LNCaP clone FGC (cell line): ENCODE measurements at regions not wholly inside any gene's neighbourhood (a gene's known extent, or its start where the extent isn't known, plus 50 kb on each side); places are given as distances from the start of the nearest gene placed in this dataset.
A peak's percentile ranks its signal among the peaks of the same experiment; 100 is the strongest.
"Not testable (repeated sequence)": the region's sequence is repeated elsewhere in the genome, so short reads cannot be mapped to it uniquely, and the experiment has no call there.

Source experiments
- DNase-seq: peaks from one replicate; pipeline ENCODE4 v3.0.0-alpha.2; 2011; ENCODE audit warnings: low read depth
- H3K4me3 ChIP-seq: 2 replicates; pipeline ENCODE4 v1.5.1; 2011; ENCODE audit warnings: mild to moderate bottlenecking, low read depth, low read length, control low read depth
- TF ChIP-seq, protein P1 (sequence below): IDR thresholded peaks from 2 replicates; pipeline ENCODE4 v1.5.1; 2012; ENCODE audit warnings: mild to moderate bottlenecking; ENCODE audit not compliant: control insufficient read depth, insufficient read depth; ENCODE audit errors: extremely low read depth

DNA sequence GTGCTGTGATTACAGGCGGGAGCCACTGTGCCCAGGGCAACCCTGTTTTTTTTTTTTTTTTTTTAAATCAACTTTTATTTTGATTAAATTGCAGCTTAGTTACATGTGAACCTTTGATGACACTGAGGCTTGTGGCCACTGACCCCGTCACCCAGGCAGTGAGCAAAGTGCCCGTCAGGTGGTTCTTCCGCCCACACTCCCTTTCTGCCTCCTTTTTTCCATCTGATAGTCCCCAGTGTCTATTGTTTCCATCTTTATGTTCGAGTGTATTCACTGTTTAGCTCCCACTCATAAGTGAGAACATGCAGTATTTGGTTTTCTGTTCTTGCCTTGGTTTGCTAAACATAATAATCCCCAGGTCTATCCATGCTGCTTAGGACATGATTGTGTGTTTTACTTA is 110.9 kb upstream of the GRK3 start:
- no peak overlapping the region for H3K4me3 ChIP-seq
- TF ChIP-seq, protein P1, sequence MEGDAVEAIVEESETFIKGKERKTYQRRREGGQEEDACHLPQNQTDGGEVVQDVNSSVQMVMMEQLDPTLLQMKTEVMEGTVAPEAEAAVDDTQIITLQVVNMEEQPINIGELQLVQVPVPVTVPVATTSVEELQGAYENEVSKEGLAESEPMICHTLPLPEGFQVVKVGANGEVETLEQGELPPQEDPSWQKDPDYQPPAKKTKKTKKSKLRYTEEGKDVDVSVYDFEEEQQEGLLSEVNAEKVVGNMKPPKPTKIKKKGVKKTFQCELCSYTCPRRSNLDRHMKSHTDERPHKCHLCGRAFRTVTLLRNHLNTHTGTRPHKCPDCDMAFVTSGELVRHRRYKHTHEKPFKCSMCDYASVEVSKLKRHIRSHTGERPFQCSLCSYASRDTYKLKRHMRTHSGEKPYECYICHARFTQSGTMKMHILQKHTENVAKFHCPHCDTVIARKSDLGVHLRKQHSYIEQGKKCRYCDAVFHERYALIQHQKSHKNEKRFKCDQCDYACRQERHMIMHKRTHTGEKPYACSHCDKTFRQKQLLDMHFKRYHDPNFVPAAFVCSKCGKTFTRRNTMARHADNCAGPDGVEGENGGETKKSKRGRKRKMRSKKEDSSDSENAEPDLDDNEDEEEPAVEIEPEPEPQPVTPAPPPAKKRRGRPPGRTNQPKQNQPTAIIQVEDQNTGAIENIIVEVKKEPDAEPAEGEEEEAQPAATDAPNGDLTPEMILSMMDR = no peak

DNA sequence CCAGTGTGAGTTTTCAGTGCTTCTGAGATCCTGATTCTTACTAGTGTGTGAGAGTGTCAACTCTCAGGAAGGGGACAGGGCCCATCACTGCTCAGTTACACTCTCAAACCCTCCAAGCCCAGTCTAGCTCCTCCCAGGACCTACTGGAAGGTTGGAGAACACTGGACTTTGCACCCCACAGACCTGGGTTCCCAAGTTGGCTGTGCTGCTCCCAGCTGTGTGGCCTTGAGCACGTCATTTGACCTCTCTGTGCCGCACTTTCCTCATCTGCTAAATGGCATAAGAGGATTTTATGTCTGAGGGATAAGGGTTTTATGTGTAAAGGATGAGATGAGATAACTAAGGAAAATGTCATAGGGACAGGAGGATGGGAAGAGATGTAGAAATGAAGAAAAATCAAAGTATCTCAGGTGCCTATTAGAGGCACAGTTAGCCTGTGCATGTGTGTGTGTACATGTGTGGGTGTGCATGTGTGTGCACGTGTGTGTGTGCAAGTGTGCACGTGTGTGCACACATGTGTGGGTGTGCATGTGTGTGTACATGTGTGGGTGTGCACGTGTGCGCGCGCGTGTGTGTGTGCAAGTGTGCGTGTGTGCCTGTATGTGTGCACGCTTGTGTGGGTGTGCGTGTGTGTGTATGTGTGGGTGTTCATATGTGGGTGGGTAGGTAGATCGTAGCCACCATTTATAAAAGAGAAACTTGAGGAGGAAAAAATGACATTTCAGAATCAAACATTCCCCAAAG is 108.0 kb upstream of the GRK3 start:
- not testable (repeated sequence) for H3K4me3 ChIP-seq, DNase-seq

More for the DNA sequence above, 110.9 kb upstream of the GRK3 start:
- no peak for DNase-seq

DNA sequence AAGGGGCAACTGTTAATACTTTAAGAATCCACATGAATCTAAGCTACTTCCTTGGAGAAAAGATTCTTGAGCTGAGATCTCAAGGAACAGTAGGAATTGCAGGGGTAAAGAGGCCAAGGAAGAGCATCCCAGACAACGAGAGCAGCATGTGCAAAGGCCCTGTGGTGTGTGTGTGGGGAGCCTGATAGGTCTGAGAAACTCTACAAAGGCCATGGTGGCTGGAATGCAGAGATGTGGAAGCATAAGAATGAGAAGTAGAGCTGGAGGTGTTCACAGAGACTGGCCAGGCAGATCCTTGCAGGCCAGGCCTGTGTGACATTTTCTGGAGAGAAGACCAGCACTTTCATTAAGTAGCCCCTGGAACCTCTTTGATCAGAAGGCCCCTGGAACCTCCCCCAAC is 105.8 kb upstream of the GRK3 start:
- not testable (repeated sequence) for DNase-seq

DNA sequence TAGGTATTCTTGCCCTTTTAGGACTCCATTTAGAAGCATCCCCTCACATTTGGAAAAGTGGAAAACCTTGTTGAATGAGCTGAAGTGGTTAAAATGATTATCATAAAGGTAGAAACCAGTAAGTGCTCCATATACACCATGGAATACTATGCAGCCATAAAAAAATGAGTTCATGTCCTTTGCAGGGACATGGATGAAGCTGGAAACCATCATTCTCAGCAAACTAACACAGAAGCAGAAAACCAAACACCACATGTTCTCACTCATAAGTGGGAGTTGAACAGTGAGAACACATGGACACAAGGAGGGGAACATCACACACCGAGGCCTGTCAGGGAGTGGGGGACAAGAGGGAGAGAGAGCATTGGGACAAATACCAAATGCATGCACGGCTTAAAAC is 103.8 kb upstream of the GRK3 start:
- H3K4me3 ChIP-seq, DNase-seq: not testable (repeated sequence)

More for the DNA sequence above, 105.8 kb upstream of the GRK3 start:
- not testable (repeated sequence) for H3K4me3 ChIP-seq

DNA sequence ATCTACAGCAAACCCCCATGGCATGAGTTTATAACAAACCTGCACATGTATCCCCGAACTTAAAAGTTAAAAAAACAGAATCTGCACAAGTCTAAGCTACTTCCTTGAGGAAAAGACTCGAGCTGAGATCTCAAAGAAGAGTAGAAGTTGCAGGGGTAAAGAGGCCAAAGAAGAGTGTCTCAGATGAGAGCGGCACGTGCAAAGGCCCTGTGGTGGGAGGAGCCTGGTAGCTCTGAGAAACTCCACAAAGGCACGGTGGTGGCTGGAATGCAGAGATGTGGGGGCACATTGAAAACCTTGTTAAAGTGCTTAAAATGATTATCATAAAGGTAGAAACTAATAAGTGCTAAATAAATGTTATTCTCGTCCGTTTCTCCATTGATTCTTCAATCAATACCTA is 103.2 kb upstream of the GRK3 start:
- H3K4me3 ChIP-seq = no peak overlapping the region
- no peak for DNase-seq
- TF ChIP-seq, protein P1 = no peak

DNA sequence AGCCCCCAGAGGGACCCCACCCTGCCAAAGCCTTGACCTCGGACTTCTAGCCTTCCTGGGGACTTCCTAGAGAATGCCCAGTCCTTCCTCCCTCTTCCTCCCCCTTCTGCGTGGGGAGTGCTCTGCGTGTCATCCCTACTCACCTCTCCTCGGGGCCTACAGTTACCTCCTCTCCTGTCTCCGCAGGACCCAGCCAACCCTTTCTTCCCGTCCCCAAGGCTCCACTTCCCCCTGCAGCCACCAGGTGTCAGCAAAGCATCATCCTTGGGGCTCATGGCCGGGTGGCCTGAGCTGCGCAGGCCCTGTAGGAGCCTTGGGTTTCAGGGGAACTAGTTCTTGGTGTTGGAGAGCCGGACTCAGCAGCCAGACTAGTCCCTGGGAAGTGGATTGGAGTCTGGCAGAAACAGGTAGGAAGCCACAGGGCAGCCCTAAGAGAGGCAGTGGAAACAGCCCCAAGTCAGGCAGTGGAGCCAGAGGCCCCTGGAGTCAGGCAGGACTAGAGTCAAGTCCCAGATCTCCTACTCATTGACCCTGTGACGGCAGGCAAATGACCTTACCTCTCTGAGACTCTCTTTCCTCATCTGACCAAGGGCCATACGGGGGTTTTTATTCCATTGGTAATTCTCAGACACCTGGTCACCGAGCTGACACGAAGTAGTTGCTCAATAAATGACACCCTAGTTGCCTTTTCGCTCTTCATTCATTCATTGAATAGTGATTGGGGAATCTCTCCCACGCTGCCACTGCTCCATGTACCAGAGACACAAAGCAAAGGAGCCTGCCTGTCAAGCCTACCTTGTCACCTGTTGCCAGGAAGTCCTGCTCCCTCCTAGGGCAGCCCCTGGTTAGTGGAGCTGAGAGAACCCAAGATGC is 101.8 kb upstream of the GRK3 start:
- DNase-seq, H3K4me3 ChIP-seq: not testable (repeated sequence)
- TF ChIP-seq, protein P1 = peak; percentile 99

DNA sequence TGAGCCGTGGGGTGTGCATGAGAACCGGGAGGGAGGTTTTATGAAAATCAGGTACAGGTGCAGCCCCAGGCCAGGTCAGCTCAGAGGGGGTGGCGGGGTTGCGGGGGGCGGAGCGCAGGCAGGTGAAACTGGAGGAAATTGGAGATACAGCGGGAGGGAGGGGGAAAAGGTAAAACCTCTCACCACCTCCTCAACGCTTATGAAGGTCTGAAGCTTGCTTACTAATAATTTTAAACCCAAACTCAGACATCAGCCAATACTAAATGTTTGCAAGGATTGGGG is 101.2 kb upstream of the GRK3 start:
- not testable (repeated sequence) for H3K4me3 ChIP-seq, DNase-seq

DNA sequence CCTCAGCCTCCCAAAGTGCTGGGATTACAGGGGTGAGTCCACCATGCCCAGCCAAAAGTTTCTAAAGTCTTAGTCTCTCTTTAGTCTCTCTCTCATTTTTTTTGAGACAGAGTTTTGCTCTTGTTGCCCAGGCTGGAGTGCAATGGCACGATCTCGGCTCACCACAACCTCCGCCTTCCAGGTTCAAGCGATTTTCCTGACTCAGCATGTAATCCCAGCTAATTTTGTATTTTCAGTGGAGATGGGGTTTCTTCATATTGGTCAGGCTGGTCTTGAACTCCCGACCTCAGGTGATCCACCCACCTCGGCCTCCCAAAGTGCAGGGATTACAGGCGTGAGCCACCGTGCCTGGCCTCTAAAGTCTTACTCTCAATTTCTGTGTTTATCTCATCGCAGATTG is 100.1 kb upstream of the GRK3 start:
- not testable (repeated sequence) for DNase-seq

DNA sequence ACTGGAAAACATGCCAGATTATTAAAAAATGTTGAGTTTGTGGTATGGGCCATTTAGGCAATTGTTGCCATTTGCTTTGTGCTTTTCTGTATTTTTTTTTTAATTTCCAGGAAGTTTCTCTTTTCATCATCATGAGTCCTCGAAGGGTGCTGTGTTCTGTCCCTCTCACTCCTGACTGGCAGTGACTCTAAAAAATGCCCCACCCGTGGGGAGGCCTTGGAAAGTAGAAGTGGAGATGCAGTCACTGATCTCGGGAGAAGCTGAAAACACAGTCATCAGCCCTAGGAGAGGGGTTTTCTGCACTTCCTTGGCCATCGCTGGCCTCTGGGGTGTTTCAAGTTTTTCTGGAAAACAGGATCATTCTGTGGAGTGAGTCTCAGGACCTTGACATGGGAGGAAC is 98.5 kb upstream of the GRK3 start:
- H3K4me3 ChIP-seq = no peak overlapping the region
- TF ChIP-seq, protein P1 = no peak

More for the DNA sequence above, 100.1 kb upstream of the GRK3 start:
- H3K4me3 ChIP-seq = not testable (repeated sequence)

More for the DNA sequence above, 98.5 kb upstream of the GRK3 start:
- DNase-seq = no peak
